IPS-20b (cell line): ENCODE measurements at regions not wholly inside any gene's neighbourhood (a gene's known extent, or its start where the extent isn't known, plus 50 kb on each side); places are given as distances from the start of the nearest gene placed in this dataset.

Experiments
- H3K27ac ChIP-seq: one replicate; pipeline ENCODE4 v1.5.1; 2013; ENCODE audit warnings: low read length
- H3K27me3 ChIP-seq: 2 replicates; pipeline ENCODE4 v1.6.1; 2013; ENCODE audit warnings: mild to moderate bottlenecking, low read length, inconsistent platforms; ENCODE audit not compliant: insufficient read depth
- H3K36me3 ChIP-seq: 2 replicates; pipeline ENCODE4 v1.6.1; 2013; ENCODE audit warnings: low read depth, mild to moderate bottlenecking, inconsistent platforms, low read length, moderate library complexity; ENCODE audit not compliant: insufficient read depth
- H3K4me1 ChIP-seq: 2 replicates; pipeline ENCODE4 v1.6.1; 2013; ENCODE audit warnings: mild to moderate bottlenecking, control low read depth, inconsistent platforms, low read length, moderate library complexity; ENCODE audit not compliant: insufficient read depth
- H3K4me3 ChIP-seq: 2 replicates; pipeline ENCODE4 v1.5.1; 2013; ENCODE audit warnings: mild to moderate bottlenecking, low read length, inconsistent platforms
- H3K9ac ChIP-seq: 2 replicates; pipeline ENCODE4 v1.6.1; 2013; ENCODE audit warnings: low read depth, mild to moderate bottlenecking, inconsistent platforms, low read length, moderate library complexity
- H3K9me3 ChIP-seq: 2 replicates; pipeline ENCODE4 v1.6.1; 2013; ENCODE audit warnings: mild to moderate bottlenecking, low read depth, low read length, inconsistent platforms; ENCODE audit not compliant: insufficient read depth

- Histone ChIP-seq H3K9me3 (peaks cover 4% of the 10 kb centered on the region; the same call in 1 of the 2 replicates), H3K27ac (no peak overlapping the region), H3K4me3 (no peak overlapping the region), H3K9ac (no peak overlapping the region), H3K36me3 (no peaks in the 10 kb centered on the region), H3K27me3 (no peaks in the 10 kb centered on the region), H3K4me1 (no peaks in the 10 kb centered on the region)
Observed at GRCh38 chr11:37942081-37942480, 1344.0 kb upstream of the RAG2 start.

- H3K9ac ChIP-seq, result no peak overlapping the region
Observed at GRCh38 chr11:37929100-37929653, 1331.1 kb upstream of the RAG2 start.

DNA sequence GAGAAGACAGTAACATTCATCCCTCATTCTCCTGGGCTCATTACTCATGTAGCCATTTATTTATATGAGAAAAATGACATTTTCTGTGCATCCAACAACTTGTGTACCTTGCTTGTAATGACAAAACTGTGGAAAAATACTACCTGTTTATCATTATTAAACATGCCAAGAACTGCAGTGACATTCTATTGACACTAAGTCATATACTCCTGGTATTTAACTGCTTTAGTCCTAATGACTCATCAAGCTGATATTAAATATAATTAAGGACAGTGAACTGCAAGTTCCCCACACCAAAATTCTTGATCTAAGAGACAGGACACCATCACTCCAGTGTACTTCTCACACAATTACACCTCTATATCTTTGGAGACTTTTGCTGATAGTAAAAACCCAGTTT, 1328.7 kb upstream of the RAG2 start:
- Histone ChIP-seq H3K4me3 (no peak overlapping the region), H3K9ac (no peak overlapping the region), H3K4me1 (no peaks in the 10 kb centered on the region), H3K27me3 (no peaks in the 10 kb centered on the region), H3K27ac (no peak overlapping the region), H3K9me3 (no peaks in the 10 kb centered on the region), H3K36me3 (no peaks in the 10 kb centered on the region)

More at GRCh38 chr11:37929100-37929653, 1331.1 kb upstream of the RAG2 start:
- no peak overlapping the region for H3K27ac ChIP-seq
- H3K36me3 ChIP-seq, result no peaks in the 10 kb centered on the region
- no peaks in the 10 kb centered on the region for H3K4me1 ChIP-seq
- H3K9me3 ChIP-seq, result peaks cover 5% of the 10 kb centered on the region; the same call in 1 of the 2 replicates
- H3K27me3 ChIP-seq, result no peaks in the 10 kb centered on the region
- H3K4me3 ChIP-seq, result no peak overlapping the region

GRCh38 chr11:37916331-37916730, 1318.3 kb upstream of the RAG2 start:
- H3K36me3 ChIP-seq, result no peaks in the 10 kb centered on the region
- H3K9me3 ChIP-seq, result no peaks in the 10 kb centered on the region
- H3K4me3 ChIP-seq, result no peak overlapping the region
- H3K9ac ChIP-seq, result no peak overlapping the region
- no peaks in the 10 kb centered on the region for H3K27me3 ChIP-seq
- no peak overlapping the region for H3K27ac ChIP-seq
- peaks cover 2% of the 10 kb centered on the region; the same call in 1 of the 2 replicates for H3K4me1 ChIP-seq

- H3K4me3 ChIP-seq, result no peak overlapping the region
- no peak overlapping the region for H3K27ac ChIP-seq
- H3K9me3 ChIP-seq, result no peaks in the 10 kb centered on the region
- peaks cover 2% of the 10 kb centered on the region; the same call in 1 of the 2 replicates for H3K4me1 ChIP-seq
- no peak overlapping the region for H3K9ac ChIP-seq
- no peaks in the 10 kb centered on the region for H3K36me3 ChIP-seq
- H3K27me3 ChIP-seq, result no peaks in the 10 kb centered on the region
Observed at GRCh38 chr11:37914859-37915258, 1316.8 kb upstream of the RAG2 start.

GRCh38 chr11:37908219-37908548, 1310.1 kb upstream of the RAG2 start:
- Histone ChIP-seq H3K9ac (no peak overlapping the region), H3K4me1 (no peaks in the 10 kb centered on the region)

GRCh38 chr11:37907436-37908218, 1309.6 kb upstream of the RAG2 start:
- no peaks in the 10 kb centered on the region for H3K36me3 ChIP-seq
- H3K27me3 ChIP-seq, result no peaks in the 10 kb centered on the region
- H3K4me3 ChIP-seq, result no peak overlapping the region
- no peak overlapping the region for H3K9ac ChIP-seq
- H3K9me3 ChIP-seq, result no peaks in the 10 kb centered on the region
- no peaks in the 10 kb centered on the region for H3K4me1 ChIP-seq
- no peak overlapping the region for H3K27ac ChIP-seq

More at GRCh38 chr11:37908219-37908548, 1310.1 kb upstream of the RAG2 start:
- Histone ChIP-seq H3K4me3 (no peak overlapping the region), H3K9me3 (no peaks in the 10 kb centered on the region), H3K27ac (no peak overlapping the region), H3K36me3 (no peaks in the 10 kb centered on the region), H3K27me3 (no peaks in the 10 kb centered on the region)

- no peak overlapping the region for H3K27ac ChIP-seq
- H3K4me1 ChIP-seq, result no peaks in the 10 kb centered on the region
- no peaks in the 10 kb centered on the region for H3K27me3 ChIP-seq
- no peaks in the 10 kb centered on the region for H3K9me3 ChIP-seq
- H3K4me3 ChIP-seq, result no peak overlapping the region
- H3K36me3 ChIP-seq, result no peaks in the 10 kb centered on the region
- no peak overlapping the region for H3K9ac ChIP-seq
Observed at GRCh38 chr11:37905707-37906417, 1307.8 kb upstream of the RAG2 start.

- H3K9me3 ChIP-seq, result peaks cover 36% of the 10 kb centered on the region
- H3K9ac ChIP-seq, result no peak overlapping the region
- no peaks in the 10 kb centered on the region for H3K36me3 ChIP-seq
- no peak overlapping the region for H3K27ac ChIP-seq
- peaks cover 4% of the 10 kb centered on the region; the same call in 1 of the 2 replicates for H3K4me1 ChIP-seq
- no peaks in the 10 kb centered on the region for H3K27me3 ChIP-seq
- H3K4me3 ChIP-seq, result no peak overlapping the region
Observed at GRCh38 chr11:37896016-37896415, 1298.0 kb upstream of the RAG2 start.

- H3K36me3 ChIP-seq, result no peaks in the 10 kb centered on the region
- H3K4me3 ChIP-seq, result no peak overlapping the region
- no peaks in the 10 kb centered on the region for H3K4me1 ChIP-seq
- H3K27me3 ChIP-seq, result no peaks in the 10 kb centered on the region
- no peak overlapping the region for H3K27ac ChIP-seq
- H3K9me3 ChIP-seq, result no peaks in the 10 kb centered on the region
- no peak overlapping the region for H3K9ac ChIP-seq
Observed at GRCh38 chr11:37881741-37882140, 1283.7 kb upstream of the RAG2 start.

DNA sequence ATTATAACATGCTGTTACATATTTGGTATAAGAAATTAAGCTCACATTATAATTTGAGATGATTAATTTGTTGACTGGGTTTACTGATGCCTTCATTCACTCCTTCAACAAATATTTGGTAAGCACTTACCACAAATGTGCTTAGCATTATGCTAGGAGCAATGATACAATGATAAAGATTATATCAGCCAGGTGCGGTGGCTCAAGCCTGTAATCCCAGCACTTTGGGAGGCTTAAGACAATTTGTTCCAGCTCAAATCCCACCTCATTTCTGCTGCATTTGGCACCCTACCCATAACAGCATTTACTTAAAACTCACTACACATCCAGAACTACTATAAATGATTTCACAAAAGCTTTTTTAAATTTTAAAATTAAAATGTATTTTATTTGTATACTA, 1263.6 kb upstream of the RAG2 start:
- no peaks in the 10 kb centered on the region for H3K27me3 ChIP-seq
- H3K4me3 ChIP-seq, result no peak overlapping the region
- no peak overlapping the region for H3K9ac ChIP-seq
- H3K27ac ChIP-seq, result no peak overlapping the region
- H3K4me1 ChIP-seq, result no peaks in the 10 kb centered on the region; the same call in 1 of the 2 replicates
- H3K9me3 ChIP-seq, result no peaks in the 10 kb centered on the region
- no peaks in the 10 kb centered on the region for H3K36me3 ChIP-seq
